B cell (primary cell): ENCODE measurements at regions not wholly inside any gene's neighbourhood (a gene's known extent, or its start where the extent isn't known, plus 50 kb on each side); places are given as distances from the start of the nearest gene placed in this dataset.

Source experiments
- ATAC-seq: fragments of 200-7000 bp; cut with Tn5 transposase; one replicate; pipeline ENCODE4 v1.10.0; 2021; ENCODE audit warnings: low read depth, mild to moderate bottlenecking, moderate number of reproducible peaks, moderate library complexity
- CTCF ChIA-PET: fragments of 350-600 bp; sonication (Branson Sonifier 250); formaldehyde crosslinking; loops from one replicate; lab custom pipeline; 2021; ENCODE audit warnings: antibody characterized with exemption, inconsistent platforms; lab: Charles Lee
- POLR2A ChIA-PET: fragments of 350-600 bp; sonication (Branson Sonifier 250); formaldehyde crosslinking; loops from one replicate; lab custom pipeline; 2021; ENCODE audit warnings: antibody characterized with exemption; lab: Charles Lee
- DNase-seq: peaks from one replicate; pipeline ENCODE4 v3.0.0; 2013
- H2AFZ ChIP-seq: 2 replicates; pipeline ENCODE4 v1.6.1; 2012; ENCODE audit warnings: mild to moderate bottlenecking, low read depth, low read length; ENCODE audit not compliant: insufficient read depth, poor library complexity, severe bottlenecking
- H3K27ac ChIP-seq, 2 donors: 1 replicate in 1 of 2; 2 replicates in 1 of 2; pipeline ENCODE4 v1.5.1; 2012 to 2013; ENCODE audit warnings: low read length in 2 of 2, mild to moderate bottlenecking in 2 of 2, moderate library complexity in 1 of 2
- H3K27me3 ChIP-seq, 4 experiments: fragments of 200-600 bp in 1 of 4; sonication (generic) in 1 of 4; replicated peaks in 1 of 4; 1 replicate in 2 of 4; 2 replicates in 2 of 4; pipeline versions ENCODE4 v1.6.1 to v1.7.0; 2013 to 2016; ENCODE audit warnings: low read length in 3 of 4, mild to moderate bottlenecking in 2 of 4, mixed read lengths in 1 of 4, moderate library complexity in 1 of 4; ENCODE audit not compliant: insufficient read depth in 4 of 4, control insufficient read depth in 3 of 4; ENCODE audit errors: control extremely low read depth in 1 of 4
- H3K36me3 ChIP-seq, 2 experiments: replicated peaks in 1 of 2; 1 replicate in 1 of 2; 2 replicates in 1 of 2; pipeline versions ENCODE4 v1.6.1 to v1.7.1; 2013; ENCODE audit warnings: low read length in 1 of 2; ENCODE audit not compliant: insufficient read depth in 2 of 2, control insufficient read depth in 1 of 2; ENCODE audit errors: control extremely low read depth in 1 of 2, extremely low read depth in 1 of 2
- H3K4me1 ChIP-seq, 2 donors: fragments of 200-600 bp in 1 of 2; sonication (generic) in 1 of 2; 1 replicate in 1 of 2; 2 replicates in 1 of 2; pipeline versions ENCODE4 v1.5.1 to v1.6.1; 2013 to 2017; ENCODE audit warnings: low read length in 2 of 2; ENCODE audit not compliant: control insufficient read depth in 2 of 2, insufficient read depth in 2 of 2
- H3K4me2 ChIP-seq: replicated peaks from 2 replicates; pipeline ENCODE3; 2012; ENCODE audit warnings: mild to moderate bottlenecking, low read depth, low read length; ENCODE audit not compliant: poor library complexity, severe bottlenecking
- H3K4me3 ChIP-seq, 5 experiments: fragments of 200-600 bp in 1 of 5; sonication (generic) in 1 of 5; 1 replicate in 3 of 5; 2 replicates in 2 of 5; pipeline versions ENCODE4 v1.5.1 to v1.7.0; 2011 to 2016; ENCODE audit warnings: low read length in 4 of 5, mild to moderate bottlenecking in 4 of 5, low read depth in 2 of 5, control low read depth in 1 of 5, moderate library complexity in 1 of 5; ENCODE audit not compliant: insufficient read depth in 1 of 5; ENCODE audit errors: control extremely low read depth in 1 of 5, extremely low read depth in 1 of 5
- H3K79me2 ChIP-seq: fragments of 200-600 bp; sonication (generic); one replicate; pipeline ENCODE4 v1.6.0; 2016; ENCODE audit warnings: low read length; ENCODE audit not compliant: control insufficient read depth, insufficient read depth
- H3K9ac ChIP-seq: fragments of 200-600 bp; sonication (generic); 2 replicates; pipeline ENCODE4 v1.6.1; 2017; ENCODE audit warnings: mild to moderate bottlenecking, low read length, moderate library complexity
- H3K9me3 ChIP-seq, 3 donors: one replicate each; pipeline versions ENCODE4 v1.6.1 to v1.7.1; 2013; ENCODE audit warnings: low read length in 2 of 3; ENCODE audit not compliant: control insufficient read depth in 2 of 3, insufficient read depth in 1 of 3; ENCODE audit errors: control extremely low read depth in 1 of 3
- H4K20me1 ChIP-seq: 2 replicates; pipeline ENCODE4 v1.6.0; 2012; ENCODE audit warnings: mild to moderate bottlenecking, low read length; ENCODE audit not compliant: insufficient read depth, control insufficient read depth, poor library complexity, severe bottlenecking
- H3K27ac Mint-ChIP-seq: one replicate; pipeline ENCODE4 v1.8.0; 2021; ENCODE audit warnings: mixed read lengths
- H3K27me3 Mint-ChIP-seq: one replicate; pipeline ENCODE4 v1.8.0; 2021; ENCODE audit warnings: mixed read lengths
- H3K4me1 Mint-ChIP-seq: one replicate; pipeline ENCODE4 v1.8.0; 2021; ENCODE audit warnings: mixed read lengths
- H3K4me3 Mint-ChIP-seq: one replicate; pipeline ENCODE4 v1.8.0; 2021; ENCODE audit warnings: mixed read lengths
- H3K9me3 Mint-ChIP-seq: one replicate; pipeline ENCODE4 v1.8.0; 2022; ENCODE audit warnings: mixed read lengths; ENCODE audit not compliant: insufficient read depth
- CTCF ChIP-seq: fragments of 200-600 bp; IDR thresholded peaks from one replicate; pipeline ENCODE4 v1.8.0; 2022; ENCODE audit warnings: antibody characterized with exemption, mild to moderate bottlenecking
- EZH2 ChIP-seq: IDR thresholded peaks from 2 replicates; pipeline ENCODE4 v1.6.1; 2012; ENCODE audit warnings: borderline replicate concordance, low read depth, mild to moderate bottlenecking, moderate library complexity, low read length; ENCODE audit not compliant: insufficient read depth, poor library complexity, severe bottlenecking
- WGBS: methylation state at CpG from one replicate; pipeline ENCODE4 v1.1.5; 2013; ENCODE audit warnings: missing lambda C conversion rate; ENCODE audit not compliant: insufficient coverage; 5-methylcytosine and 5-hydroxymethylcytosine counted together
- intact Hi-C: fragments of 100-400 bp; cut with micrococcal nuclease; formaldehyde crosslinking; loops from one replicate; pipeline ENCODE4 v1.10.0; 2022

- Histone ChIP-seq H3K79me2 (no peaks in the 10 kb centered on the region), H3K36me3 (no peaks in the 10 kb centered on the region), H3K9me3 (peaks cover 0 to 4% (median 0%) of the 10 kb centered on the region in 3 donors), H3K9ac (no peak overlapping the region), H3K27me3 (no peaks in the 10 kb centered on the region), H3K4me1 (peaks cover 19 to 20% of the 10 kb centered on the region in 2 donors), H3K4me3 (no peak overlapping the region), H3K4me2 (no peak overlapping the region), H2AFZ (no peak overlapping the region), H4K20me1 (no peaks in the 10 kb centered on the region), H3K27ac (no peak overlapping the region)
- no CpG with 5 or more reads among the region's 8 CpGs for WGBS
- Mint-ChIP-seq H3K4me1 (peaks cover 25% of the 10 kb centered on the region), H3K4me3 (no peak overlapping the region), H3K27me3 (no peaks in the 10 kb centered on the region), H3K27ac (no peak overlapping the region), H3K9me3 (no peaks in the 10 kb centered on the region)
- TF ChIP-seq CTCF (no peak), EZH2 (no peak)
- intact Hi-C loops = no loop called here
- CTCF ChIA-PET = interaction anchor here (2.4 kb wide), 1 partner anchor 16 kb away, joined by 8 read pairs; no protein-coding TSS in a partner anchor
- POLR2A ChIA-PET = no interaction called here
- DNase-seq (peak; percentile 15), ATAC-seq (no peak)
Measured at GRCh38 chr5:54829102-54829501, 156.3 kb downstream of the ESM1 start.

- H3K9ac ChIP-seq = no peak overlapping the region
- Mint-ChIP-seq H3K4me3 (no peak overlapping the region), H3K27me3 (no peaks in the 10 kb centered on the region), H3K9me3 (no peaks in the 10 kb centered on the region), H3K27ac (no peak overlapping the region), H3K4me1 (peaks cover 16% of the 10 kb centered on the region)
- H3K27ac ChIP-seq = no peak overlapping the region
- TF ChIP-seq EZH2 (no peak), CTCF (no peak)
- DNase-seq (no peak), ATAC-seq (no peak)
- H3K36me3 ChIP-seq = no peaks in the 10 kb centered on the region
- intact Hi-C loops = no loop called here
- H3K4me1 ChIP-seq = peaks cover 10% of the 10 kb centered on the region in 2 donors
- H3K4me2 ChIP-seq = no peak overlapping the region
- H2AFZ ChIP-seq = no peak overlapping the region
- CTCF ChIA-PET = no interaction called here
- H4K20me1 ChIP-seq = no peaks in the 10 kb centered on the region
- no peaks in the 10 kb centered on the region for H3K27me3 ChIP-seq
- no peaks in the 10 kb centered on the region for H3K79me2 ChIP-seq
- POLR2A ChIA-PET = no interaction called here
- no peak overlapping the region for H3K4me3 ChIP-seq
- peaks cover 0 to 4% (median 0%) of the 10 kb centered on the region in 3 donors for H3K9me3 ChIP-seq
Measured at GRCh38 chr5:54828151-54828550, 157.2 kb downstream of the ESM1 start.
